ENCODE measurements at regions not wholly inside any gene's neighbourhood (a gene's known extent, or its start where the extent isn't known, plus 50 kb on each side); places are given as distances from the start of the nearest gene placed in this dataset.

DNA sequence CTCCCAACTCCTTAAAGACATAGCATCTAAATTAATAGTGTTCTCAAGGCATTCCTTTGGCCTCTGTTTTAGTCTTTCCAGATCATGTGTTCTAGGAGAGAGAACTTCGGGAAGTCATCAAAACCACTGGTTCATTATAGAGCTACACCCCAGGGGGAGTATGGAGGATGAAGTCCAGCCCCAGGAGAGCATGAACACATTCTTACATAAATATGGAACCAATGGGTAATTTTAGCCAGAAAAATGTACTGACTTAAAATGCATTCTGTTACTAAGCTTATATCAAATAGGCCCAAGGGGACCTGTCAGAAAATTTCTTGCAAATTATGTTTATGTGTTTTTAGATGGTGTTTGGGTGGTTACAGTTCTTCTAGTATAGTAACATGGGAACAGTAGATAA is 165.2 kb downstream of the NTMT2 start:
- TF ChIP-seq POU5F1 (IDR thresholded peaks at IDR 0.05; ENCODE audit: low read depth, low read length): no peak
- TF ChIP-seq RFX5 (IDR thresholded peaks at IDR 0.05; ENCODE audit: borderline replicate concordance, low read depth, low read length): no peak
- no peak for TF ChIP-seq RXRA (IDR thresholded peaks at IDR 0.05; ENCODE audit: insufficient read depth, low read depth, low read length)
- TF ChIP-seq TBP (IDR thresholded peaks at IDR 0.05; ENCODE audit: low read depth, low read length): no peak
- no peak for TF ChIP-seq TCF12 (IDR thresholded peaks at IDR 0.05; ENCODE audit: low read depth, low read length)
- TF ChIP-seq SIN3A (conservative IDR thresholded peaks at IDR 0.05 in 1 of 2, IDR thresholded peaks at IDR 0.05 in 1 of 2; ENCODE audit: low read depth in 1 of 2, low read length in 2 of 2): no peak
- no peak for TF ChIP-seq HDAC6 (IDR thresholded peaks at IDR 0.05; ENCODE audit: low read depth, low read length)
- no peak for TF ChIP-seq POLR2A (IDR thresholded peaks at IDR 0.05; ENCODE audit: control extremely low read depth in 1 of 2, low read depth in 2 of 2, low read length in 2 of 2)
- TF ChIP-seq SUZ12 (IDR thresholded peaks at IDR 0.05; ENCODE audit: low read length): no peak
- no peak for TF ChIP-seq TEAD4 (IDR thresholded peaks at IDR 0.05; ENCODE audit: low read depth, low read length)
- TF ChIP-seq RAD21 (IDR thresholded peaks at IDR 0.05 in 1 of 2, conservative IDR thresholded peaks at IDR 0.05 in 1 of 2; ENCODE audit: low read depth in 2 of 2, low read length in 2 of 2): no peak
- Histone ChIP-seq H3K27me3 (replicated peaks in 1 of 4; ENCODE audit: control insufficient read depth in 3 of 4, extremely low read depth in 1 of 4, insufficient read depth in 3 of 4, low read length in 3 of 4) (no peaks in the 10 kb centered on the region), H3K56ac (replicated peaks; ENCODE audit: insufficient read length, low read depth, low read length) (no peak overlapping the region), H3K4ac (replicated peaks; ENCODE audit: insufficient read length, low read depth, low read length) (no peak overlapping the region), H3K36me3 (ENCODE audit: control insufficient read depth in 2 of 4, insufficient read depth in 4 of 4, low read length in 3 of 4) (no peaks in the 10 kb centered on the region), H3K9ac (replicated peaks in 1 of 4; ENCODE audit: extremely low read depth in 1 of 4, low read depth in 3 of 4, low read length in 3 of 4) (no peak overlapping the region), H3K14ac (ENCODE audit: insufficient read length) (no peak overlapping the region), H3K23ac (ENCODE audit: insufficient read length) (no peak overlapping the region), H3K9me3 (ENCODE audit: insufficient read depth in 2 of 2, low read depth in 1 of 2, low read length in 1 of 2) (no peaks in the 10 kb centered on the region), H3K4me3 (ENCODE audit: extremely low read depth in 1 of 4, insufficient read depth in 2 of 4, low read depth in 3 of 4, low read length in 4 of 4) (no peak overlapping the region), H2AK5ac (ENCODE audit: low read depth, low read length) (no peak overlapping the region), H2BK20ac (ENCODE audit: low read length) (no peak overlapping the region), H4K8ac (ENCODE audit: extremely low read depth, insufficient read depth, low read length) (no peak overlapping the region), H3K18ac (ENCODE audit: extremely low read depth, low read length) (no peak overlapping the region), H3K79me2 (ENCODE audit: control insufficient read depth in 1 of 2, insufficient read depth in 2 of 2, low read length in 2 of 2) (no peaks in the 10 kb centered on the region), H3K4me2 (ENCODE audit: insufficient read depth in 1 of 2, low read depth in 2 of 2, low read length in 2 of 2) (no peak overlapping the region), H4K91ac (replicated peaks; ENCODE audit: insufficient read length, low read length) (no peak overlapping the region), H2BK5ac (ENCODE audit: low read depth, low read length) (no peak overlapping the region), H3K23me2 (ENCODE audit: low read depth, low read length) (no peaks in the 10 kb centered on the region), H2BK12ac (ENCODE audit: low read depth, low read length) (no peak overlapping the region), H4K5ac (ENCODE audit: insufficient read length, low read depth, low read length) (no peak overlapping the region), H3K27ac (ENCODE audit: low read depth, low read length) (no peak overlapping the region), H2AFZ (ENCODE audit: low read length) (no peak overlapping the region), H3K4me1 (replicated peaks in 1 of 4; ENCODE audit: control insufficient read depth in 3 of 4, insufficient read depth in 4 of 4, low read length in 3 of 4) (0 out of 7 replicates have a peak, but pooled peaks cover 0 to 2% (median 0%) of the 10 kb centered on the region in 4 experiments), H2BK15ac (ENCODE audit: low read length) (no peak overlapping the region), H2BK120ac (replicated peaks; ENCODE audit: low read depth, low read length) (no peak overlapping the region), H4K20me1 (replicated peaks in 1 of 2; ENCODE audit: control insufficient read depth in 1 of 2, insufficient read depth in 2 of 2, low read length in 2 of 2) (no peaks in the 10 kb centered on the region), H3K79me1 (ENCODE audit: low read depth, low read length) (no peaks in the 10 kb centered on the region)
- no peak for DNase-seq (ENCODE audit: low read depth in 1 of 2, low spot score in 2 of 2)
- 78% methylated on average over 1 of the region's 1 CpG; no CpG with 5 or more reads in 1 of the 2 experiments for WGBS, 2 experiments (ENCODE audit: extremely low coverage in 1 of 2, insufficient coverage in 1 of 2, insufficient read length in 1 of 2, insufficient replicate concordance in 2 of 2, low coverage in 1 of 2, low lambda C conversion rate in 2 of 2, missing lambda C conversion rate in 1 of 2)
- ChIA-PET CTCF (ENCODE audit: partially characterized antibody) (no interaction called here), POLR2A (ENCODE audit: partially characterized antibody) (no interaction called here)
- no peak for FAIRE-seq

All from H1 (cell line).